Hematopoietic multipotent progenitor cell (in vitro differentiated cells): ENCODE measurements at regions not wholly inside any gene's neighbourhood (a gene's known extent, or its start where the extent isn't known, plus 50 kb on each side); places are given as distances from the start of the nearest gene placed in this dataset.
"Not testable (repeated sequence)": the region's sequence is repeated elsewhere in the genome, so short reads cannot be mapped to it uniquely, and the experiment has no call there.

Experiments used
- DNase-seq, 3 donors: peaks; one replicate each; pipeline ENCODE4 v3.0.0-alpha.2; 2011 to 2015; ENCODE audit warnings: low read depth in 2 of 3, low spot score in 2 of 3

DNA sequence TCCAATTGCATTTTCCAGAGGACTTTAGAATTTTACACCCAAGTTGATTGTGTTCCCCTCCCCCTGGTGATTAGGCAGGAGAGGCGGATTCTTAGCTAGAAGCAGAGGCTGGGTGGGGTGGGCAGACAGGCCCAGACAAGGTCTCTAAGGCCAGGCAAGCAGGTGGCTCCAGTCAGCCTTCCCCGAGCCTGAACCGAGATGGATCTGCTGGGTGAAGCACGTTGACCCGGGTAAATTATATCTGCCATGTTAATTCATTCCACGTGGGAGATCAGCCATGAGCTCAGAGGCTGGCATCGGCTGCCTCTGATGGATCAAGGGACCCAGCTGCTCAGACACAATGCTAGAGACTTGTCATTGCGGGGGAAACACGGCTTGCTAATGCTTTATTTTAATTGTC lies 159.5 kb upstream of the MAFB start:
- no peak for DNase-seq

DNA sequence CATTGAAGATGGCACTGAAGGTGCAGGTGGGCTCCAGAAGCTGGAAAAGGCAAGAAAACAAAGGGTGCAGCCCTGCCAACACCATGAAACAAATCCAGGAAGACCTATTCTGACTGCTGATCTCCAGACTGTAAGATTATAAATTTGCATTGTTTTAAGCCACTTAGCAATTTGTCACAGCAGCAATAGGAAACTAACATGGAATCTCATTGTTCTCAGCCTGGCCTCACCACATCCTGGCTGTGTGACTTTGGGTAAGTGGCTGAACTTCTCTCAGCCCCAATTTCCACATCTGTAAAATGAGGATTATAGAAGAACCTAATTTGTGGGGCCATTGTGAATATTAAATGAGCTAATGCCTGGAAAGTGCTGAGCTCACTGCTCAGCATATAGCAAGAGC lies 160.4 kb upstream of the MAFB start:
- DNase-seq = no peak

DNA sequence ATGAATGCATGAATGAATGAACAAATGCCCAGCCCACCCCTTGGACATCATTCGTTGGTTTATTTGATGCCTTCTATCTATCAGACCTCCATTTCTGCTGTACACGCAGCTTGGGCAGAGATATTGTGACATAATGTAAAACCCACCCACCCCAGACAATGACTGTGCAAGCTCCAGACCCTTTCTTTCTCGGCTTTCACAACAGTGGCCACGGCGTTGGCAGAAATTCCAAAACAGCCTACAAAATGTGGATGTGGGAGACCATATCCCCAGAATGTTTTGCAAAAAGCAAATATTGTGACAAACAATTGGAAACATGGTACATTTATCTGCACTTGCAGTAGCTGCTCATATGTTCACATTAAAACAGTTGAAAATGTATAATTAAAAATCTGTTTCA lies 162.0 kb upstream of the MAFB start:
- no peak for DNase-seq

DNA sequence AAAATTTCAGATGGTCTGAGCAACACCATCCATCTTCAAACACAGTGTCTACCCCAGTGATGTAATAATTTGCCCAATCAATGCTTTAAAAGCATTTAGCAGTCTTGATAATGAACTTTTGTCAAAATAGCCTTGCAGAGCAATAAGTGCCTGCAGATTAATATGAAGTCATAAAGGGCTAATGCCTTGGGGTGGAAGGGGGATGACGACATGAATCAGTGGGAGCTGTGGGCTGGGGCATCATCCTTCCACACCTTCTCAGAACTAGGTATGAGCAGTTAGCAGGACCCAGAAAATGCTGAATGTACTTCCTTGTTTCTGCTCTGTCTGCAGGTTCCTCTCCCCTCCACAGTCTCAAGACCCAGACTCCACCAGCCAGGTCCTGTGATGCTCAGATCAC lies 166.2 kb upstream of the MAFB start:
- DNase-seq = no peak

DNA sequence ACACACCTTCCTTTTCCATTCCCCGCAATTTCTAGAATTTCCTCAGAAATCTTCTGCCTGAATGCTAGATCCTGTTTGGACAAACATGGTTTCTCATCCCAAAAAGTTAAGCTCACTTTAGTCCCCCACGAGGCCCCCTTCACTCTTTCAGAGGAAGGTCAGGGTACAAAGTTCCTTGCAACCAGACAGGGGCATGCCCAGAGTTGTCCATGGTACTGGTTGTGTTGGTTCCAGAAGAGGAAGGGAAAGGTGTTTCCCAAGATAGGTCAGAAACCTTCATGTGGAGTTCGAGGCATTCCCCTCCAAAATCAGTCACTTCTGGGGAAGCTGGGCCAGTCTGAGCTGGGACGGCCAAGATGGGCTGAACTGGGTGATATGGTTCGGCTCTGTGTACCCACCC lies 167.6 kb upstream of the MAFB start:
- no peak for DNase-seq

DNA sequence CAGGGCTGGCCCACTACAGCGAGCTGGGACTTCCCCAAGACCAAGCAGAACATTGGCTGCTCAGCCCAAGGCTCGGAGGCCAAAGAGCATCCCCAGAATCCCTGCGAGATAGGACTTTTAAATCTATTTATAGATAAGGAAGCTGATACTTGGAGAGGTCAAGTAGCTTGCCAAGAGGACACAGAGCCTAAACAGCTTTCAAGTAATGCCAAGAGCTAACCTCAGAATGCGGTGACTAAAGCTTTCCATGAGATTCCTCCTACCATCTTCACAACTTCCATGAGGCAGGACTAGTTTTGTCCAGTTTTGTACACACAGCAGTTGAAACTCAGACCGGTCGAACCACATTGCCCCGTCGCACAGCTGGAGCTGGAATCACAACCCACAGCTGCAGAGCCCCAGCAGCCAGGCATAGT lies 168.1 kb upstream of the TOP1 start:
- no peak for DNase-seq

DNA sequence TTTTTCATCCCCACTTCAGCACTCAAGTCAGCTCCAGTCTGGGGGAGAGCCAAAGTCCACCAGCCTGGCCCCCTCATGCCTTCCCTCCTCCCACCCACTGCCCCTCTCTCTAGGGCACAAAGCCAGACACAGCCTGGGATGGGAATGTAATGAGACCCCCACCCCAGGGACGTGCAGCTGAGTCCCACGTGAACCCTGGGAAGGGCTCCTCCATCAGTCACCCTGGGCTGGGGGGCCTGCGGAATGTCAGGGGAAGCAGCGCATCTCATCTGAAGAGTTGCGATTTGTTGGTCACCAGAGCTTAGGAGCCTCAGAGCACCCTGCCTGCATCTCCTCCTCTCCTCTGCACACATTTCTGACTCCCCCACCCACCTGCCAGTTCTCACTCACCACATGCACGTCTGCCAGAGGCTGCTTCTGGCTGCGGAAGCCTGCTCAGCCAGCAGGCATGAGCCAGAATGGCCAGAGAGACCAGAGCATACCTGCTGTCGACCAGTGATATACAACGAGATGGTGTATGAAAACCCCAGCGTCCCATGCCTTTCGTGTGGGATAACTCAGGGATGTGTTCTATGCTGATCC lies 167.1 kb upstream of the TOP1 start:
- DNase-seq = no peak

DNA sequence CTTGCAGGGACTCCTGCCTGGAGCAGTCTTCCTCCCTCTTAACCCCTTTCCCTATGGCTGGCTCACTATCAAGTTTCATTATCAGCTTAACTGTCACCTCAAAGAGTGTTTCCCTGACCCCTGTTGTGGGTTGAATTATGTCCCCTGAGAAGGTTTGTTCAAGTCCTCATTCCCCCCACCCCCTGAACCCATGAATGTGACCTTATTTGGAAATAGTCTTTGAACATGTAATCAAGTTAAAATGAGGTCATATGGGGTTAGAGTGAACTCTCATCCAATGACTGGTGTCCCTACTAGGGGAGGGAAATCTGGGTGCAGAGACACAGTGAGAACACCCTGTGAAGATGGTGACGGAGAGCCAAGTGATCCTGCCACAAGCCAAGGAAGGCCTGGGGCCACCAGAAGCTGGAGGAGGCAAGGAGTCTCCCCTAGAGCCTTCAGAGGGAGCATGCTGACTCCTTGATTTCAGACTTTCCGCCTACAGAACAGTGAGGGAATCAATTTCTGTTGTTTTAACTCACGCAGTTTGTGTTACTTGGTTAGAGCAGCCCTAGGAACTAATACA lies 165.2 kb upstream of the TOP1 start:
- no peak for DNase-seq

DNA sequence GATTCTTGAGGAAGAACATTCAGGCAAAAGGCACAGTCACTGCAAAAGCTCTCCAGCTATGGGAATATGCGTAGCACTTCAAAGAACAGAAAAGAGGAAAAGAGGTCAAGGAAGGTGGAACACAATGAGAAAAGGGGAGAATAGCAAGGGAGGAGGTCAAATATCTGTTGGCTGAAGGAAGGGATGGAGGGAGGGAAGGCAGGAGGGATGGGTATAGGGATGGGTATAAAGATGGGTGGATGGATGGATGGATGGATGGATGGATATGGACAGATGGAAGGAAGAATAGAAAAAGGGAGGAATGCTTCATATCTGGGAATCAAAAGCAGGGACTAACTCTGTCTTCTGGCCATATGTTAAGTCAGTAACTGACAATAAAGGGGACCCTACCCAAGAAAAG lies 164.2 kb upstream of the TOP1 start:
- DNase-seq = no peak

DNA sequence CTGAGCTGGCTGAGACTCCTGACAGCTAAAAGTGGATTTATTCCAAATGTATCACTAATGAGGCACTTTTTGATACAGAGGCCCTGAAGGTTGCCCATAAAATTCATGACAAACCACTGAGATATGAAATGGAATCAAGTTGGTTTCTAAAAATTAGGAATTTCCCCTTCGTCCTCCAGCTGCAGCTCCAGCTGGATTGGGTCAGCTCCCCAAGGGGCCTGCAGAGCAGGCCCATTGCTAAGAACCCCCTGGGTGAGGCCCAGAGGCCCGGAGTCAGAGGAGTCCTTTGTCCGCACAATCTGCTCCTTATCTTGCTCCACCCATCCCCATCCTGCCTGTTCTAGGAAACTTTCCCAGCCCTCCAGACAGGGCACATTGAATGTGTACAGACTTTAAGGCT lies 163.5 kb upstream of the TOP1 start:
- DNase-seq = no peak

DNA sequence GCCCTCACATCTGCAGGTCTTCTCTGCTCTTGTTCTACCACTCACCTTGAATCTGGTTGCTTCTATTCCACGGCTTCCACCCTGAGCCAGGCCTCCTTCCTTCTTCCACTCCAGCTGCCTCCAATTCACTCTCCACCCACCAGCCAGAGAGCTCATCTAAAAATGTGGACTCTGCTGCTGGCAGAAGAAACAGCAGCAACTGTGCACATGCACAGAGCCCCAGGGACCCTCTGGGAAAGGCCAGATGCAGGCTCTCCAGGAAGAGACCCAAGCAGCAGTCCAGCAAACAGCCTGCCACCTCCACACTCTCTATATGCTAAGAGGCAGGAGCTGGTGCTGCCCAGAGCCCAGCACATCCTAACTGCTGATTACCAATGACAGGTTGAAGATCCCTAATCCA lies 162.6 kb upstream of the TOP1 start:
- DNase-seq = no peak

DNA sequence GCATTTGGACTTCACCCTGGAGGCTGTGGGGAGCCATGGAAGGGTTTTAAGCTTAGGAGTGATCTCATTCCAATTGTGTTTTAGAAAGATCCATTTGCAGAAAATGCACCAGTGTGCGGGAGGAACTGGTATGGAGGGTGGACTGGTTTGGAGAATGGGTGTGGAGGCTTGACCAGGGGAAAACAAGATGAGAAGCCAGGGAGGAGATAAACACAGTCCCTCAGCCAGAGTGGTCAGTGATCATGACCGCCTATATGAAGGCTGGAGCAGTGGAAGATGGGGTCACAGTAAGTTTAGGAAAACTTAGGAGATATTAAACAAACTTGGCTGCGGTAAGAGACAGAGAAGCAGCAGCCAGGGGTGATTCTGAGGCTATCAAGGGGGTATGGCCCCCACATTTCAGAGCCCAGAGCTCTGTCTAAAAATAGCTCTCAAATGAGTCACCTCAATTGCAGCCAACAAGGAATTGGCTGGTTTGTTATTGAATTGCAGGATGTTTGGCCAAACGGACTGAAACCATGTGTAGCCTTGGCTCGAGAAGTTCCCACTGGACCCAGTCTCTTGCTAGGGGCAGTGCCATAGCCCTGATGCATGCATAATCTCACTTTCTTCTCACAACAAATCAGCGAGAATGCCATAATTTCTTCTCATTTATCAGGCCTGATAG lies 159.9 kb upstream of the TOP1 start:
- DNase-seq = no peak

DNA sequence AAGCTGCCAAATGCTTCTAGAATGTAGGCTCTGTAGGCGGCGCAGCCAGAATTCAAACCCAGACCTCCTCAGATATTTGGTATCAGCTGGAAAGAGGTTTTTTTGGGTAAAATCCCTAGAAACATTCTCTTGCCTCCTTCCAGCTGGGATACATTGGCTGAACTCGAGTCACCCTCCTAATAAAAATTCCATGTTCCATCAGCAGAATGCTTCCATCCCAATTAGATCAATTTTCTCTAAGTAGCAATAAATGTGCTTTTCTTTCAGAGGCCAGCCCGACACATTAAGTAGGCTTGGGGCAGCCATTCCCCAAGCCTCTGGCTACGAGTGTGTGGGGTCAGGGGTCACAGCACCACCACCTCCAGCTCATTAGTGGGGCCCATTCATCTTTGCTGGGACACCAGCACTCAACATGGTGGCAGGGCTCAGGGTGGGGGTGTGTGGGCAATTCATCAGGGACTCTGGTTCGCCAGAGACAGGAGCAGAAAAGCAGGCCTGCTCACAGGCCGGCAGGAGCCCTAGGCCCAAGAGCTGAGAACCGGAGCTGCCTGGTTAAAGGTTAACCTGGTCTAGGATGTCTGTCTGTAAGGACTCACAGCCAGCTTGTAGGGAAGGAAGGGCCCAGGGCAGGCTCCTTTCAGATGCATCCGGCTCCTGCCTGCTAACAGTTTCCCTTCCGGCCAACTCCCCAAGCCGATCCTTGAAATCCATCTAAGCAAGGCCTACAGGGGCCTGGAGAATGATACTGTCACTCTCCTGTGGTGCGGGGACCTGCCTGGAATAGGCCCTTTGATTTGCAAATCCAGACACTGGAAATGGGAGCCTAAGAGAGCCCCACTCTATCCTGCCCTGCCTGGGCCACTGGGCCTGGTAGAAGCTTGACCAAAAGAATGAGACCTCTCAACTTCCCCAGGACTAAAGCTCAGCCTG lies 159.1 kb upstream of the TOP1 start:
- no peak for DNase-seq

DNA sequence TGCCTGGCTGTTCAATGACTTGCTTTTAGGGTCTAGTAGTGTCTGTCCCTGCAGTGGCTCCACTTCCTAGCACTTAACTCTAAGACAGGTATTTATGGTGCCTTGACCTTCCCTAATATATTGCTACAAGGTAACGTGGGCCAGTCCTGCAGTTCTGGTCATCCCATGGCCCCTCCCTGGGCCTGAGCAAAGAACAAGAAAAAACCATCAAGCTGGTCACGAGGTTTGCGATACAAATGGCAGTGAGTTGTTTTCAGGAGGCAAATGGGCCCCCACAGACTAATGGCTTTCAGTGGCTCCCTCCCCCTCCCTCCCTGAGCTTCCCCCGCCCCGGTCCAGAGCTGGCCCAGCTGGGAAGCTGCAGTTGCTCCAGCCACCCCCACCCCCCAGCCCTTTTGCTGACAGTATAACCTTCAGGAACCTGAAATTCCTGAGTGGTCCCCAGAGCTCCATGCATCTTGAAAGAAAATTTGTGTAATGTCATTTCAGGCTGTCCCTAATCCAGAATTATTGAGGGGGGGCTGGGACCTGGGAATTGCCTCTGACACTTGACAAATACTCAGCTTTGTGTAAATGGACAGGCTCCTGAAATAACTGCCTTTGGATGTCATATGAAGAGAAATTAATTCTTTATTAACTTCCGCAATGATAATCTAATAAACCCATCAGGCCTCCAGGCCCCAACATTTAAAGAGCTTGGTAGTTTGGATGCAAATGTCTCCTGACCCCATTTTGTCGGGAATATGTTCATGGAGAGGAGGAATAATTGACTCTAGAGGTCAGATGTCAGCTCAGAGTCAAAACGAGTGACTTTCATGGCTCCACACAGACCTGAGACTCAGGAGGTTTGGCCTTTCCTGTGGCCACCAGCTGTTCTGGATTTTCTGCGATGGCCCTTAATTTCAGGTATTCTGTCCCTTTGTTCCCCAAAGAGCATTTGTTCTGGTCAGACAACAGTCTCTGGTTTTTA lies 153.2 kb upstream of the TOP1 start:
- DNase-seq = no peak

DNA sequence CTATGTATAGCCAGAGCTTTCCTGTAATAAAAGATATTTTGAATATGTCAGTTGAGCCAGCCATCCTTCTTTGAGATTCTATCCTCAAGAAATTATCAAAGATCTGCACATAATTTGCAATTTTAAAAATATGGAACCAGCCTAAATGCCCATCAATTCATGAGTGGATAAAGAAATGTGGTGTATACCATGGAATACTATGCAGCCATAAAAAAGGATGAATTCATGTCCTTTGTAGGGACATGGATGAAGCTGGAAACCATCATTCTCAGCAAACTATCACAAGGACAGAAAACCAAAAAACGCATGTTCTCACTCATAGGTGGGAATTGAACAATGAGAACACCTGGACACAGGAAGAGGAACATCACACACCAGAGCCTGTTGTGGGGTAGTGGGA lies 150.5 kb upstream of the TOP1 start:
- not testable (repeated sequence) for DNase-seq

DNA sequence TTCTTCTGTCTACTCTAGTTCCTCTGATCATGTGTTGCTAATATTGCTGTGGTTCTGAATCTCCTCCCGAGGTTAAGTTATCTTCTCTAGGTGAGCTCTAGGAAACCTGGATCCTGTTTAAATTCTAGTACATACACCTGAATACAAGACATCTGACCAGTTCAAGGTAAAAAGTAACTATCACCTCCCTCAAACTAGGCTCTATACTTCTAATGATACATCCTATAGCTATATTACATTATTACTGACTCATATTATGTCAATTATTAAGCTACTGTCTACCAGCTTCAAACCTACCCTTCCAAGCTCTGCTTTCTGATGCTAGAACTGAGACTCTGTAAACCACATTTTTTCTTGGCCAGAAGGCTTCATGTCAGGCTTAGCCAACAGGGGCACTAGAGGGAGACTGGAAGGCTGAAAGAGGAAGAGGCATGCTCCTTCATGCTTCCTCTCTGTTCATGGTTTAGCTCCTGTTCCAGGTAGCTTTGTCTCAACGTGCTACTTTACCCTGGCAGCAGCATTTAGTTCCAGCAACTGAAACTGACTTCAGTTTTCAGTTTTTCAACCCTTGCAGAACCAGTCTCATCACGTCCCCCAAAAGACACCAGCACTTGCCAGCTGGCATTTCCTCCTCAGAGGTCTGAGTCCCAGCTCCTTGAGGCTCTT lies 148.4 kb upstream of the TOP1 start:
- DNase-seq = peak in 1 of 3 donors; percentile 17

DNA sequence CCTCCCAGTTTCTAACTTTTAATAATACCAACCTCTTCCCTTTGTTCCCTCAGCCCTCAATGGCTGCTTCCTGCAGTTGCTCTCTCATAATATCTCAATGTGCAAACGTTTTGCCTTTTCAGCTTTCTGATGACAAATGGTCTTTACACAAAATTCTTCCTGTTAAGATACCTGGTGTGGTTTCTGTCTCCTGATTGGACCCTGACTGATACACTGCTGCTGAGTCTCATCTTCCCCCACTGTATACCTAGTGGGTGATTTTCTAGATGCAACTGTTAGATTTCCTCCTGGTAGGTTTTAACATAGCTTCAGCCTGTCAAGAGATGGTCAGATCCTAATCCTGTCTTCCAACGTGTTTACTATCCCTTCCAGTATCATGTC lies 147.9 kb upstream of the TOP1 start:
- peak in 1 of 3 donors; percentile 22 for DNase-seq

DNA sequence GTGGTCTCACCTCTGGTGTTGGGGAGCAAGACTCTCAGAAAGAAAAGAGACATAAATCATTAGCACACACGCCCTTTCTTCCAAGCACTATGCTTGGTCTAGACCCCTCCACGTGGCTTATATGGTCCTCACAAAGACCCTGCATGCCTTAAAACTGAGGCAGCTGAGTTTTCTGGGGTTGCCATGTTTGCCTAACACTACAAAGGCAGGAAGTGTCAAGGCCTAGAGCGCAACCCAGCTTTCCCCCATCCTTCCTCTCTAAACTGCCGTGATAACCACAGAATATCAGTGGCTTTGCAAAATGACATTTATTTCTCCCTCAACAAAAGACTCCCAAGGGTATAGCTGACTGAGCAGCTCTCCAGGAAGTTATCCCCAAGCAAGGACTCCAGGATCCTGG lies 146.5 kb upstream of the TOP1 start:
- peak in 1 of 3 donors; percentile 71 for DNase-seq

DNA sequence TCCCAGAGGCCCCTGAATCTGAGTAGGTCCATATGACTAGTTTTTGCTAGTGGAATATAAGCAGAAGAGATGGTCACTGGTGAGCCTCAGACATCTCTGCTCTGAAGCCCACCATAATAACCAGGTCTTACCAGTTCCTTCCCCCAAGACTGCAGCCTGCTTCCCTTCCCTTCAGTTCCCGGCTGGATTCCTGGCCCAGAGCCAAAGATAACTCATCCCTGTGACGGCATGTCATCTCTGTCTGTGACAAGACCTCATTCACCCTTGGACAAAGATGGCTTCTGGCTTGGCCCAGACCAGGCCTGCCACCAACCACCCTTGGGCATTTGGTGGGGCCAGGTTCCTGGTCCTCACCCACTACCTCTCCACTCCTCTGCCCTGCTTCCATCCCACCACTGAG lies 145.5 kb upstream of the TOP1 start:
- DNase-seq = no peak

DNA sequence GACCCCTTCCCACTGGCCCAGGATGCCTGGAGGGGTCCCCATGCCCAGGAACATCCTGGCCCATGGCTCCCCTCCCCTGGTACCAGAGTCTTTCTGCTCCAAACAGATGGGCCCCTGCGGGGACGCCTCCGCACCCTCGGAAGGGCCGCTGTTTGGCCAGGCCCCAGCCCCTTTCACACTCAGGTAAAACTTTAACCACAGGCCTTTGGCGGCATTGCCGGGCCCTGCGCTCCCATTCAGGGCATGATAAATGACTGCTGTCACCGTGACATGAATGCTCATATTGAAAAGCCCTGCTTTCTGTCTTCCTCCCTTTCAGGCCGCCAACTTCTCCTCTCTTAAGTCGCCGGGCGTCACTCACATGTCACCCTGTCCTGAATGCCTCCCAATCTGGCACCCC lies 141.5 kb upstream of the TOP1 start:
- DNase-seq = peak in 1 of 3 donors; percentile 40
